ENCODE measurements at regions not wholly inside any gene's neighbourhood (a gene's known extent, or its start where the extent isn't known, plus 50 kb on each side); places are given as distances from the start of the nearest gene placed in this dataset.

- no peak for ATAC-seq
- DNase-seq = no peak
- intact Hi-C loops (cut with DNase I, micrococcal nuclease) = no loop called here
Observed at GRCh38 chr4:123830930-123831329, 434.3 kb downstream of the SPRY1 start.

- ATAC-seq (no peak), DNase-seq (no peak)
- intact Hi-C loops (cut with DNase I, micrococcal nuclease) = no loop called here
Observed at GRCh38 chr4:123832173-123833026, 435.8 kb downstream of the SPRY1 start.

- ATAC-seq = no peak
- intact Hi-C loops (cut with DNase I, micrococcal nuclease) = no loop called here
- DNase-seq = no peak
Observed at GRCh38 chr4:123833171-123833643, 436.6 kb downstream of the SPRY1 start.

- intact Hi-C loops (cut with DNase I, micrococcal nuclease) = no loop called here
- ATAC-seq (no peak), DNase-seq (no peak)
Observed at GRCh38 chr4:123835831-123836590, 439.4 kb downstream of the SPRY1 start.

- DNase-seq (no peak), ATAC-seq (no peak)
- intact Hi-C loops (cut with DNase I, micrococcal nuclease) = no loop called here
Observed at GRCh38 chr4:123836851-123837595, 440.4 kb downstream of the SPRY1 start.

GRCh38 chr4:123838474-123838873 is 441.9 kb downstream of the SPRY1 start:
- ATAC-seq (no peak), DNase-seq (no peak)
- intact Hi-C loops (cut with DNase I, micrococcal nuclease) = no loop called here

GRCh38 chr4:123840197-123840596 is 443.6 kb downstream of the SPRY1 start:
- intact Hi-C loops (cut with DNase I, micrococcal nuclease) = no loop called here
- ATAC-seq = no peak

GRCh38 chr4:123841447-123842121 is 445.0 kb downstream of the SPRY1 start:
- intact Hi-C loops (cut with DNase I, micrococcal nuclease) = no loop called here
- no peak for DNase-seq
- ATAC-seq = no peak

More at GRCh38 chr4:123840197-123840596, 443.6 kb downstream of the SPRY1 start:
- no peak for DNase-seq

- no peak for DNase-seq
- intact Hi-C loops (cut with DNase I, micrococcal nuclease) = no loop called here
- no peak for ATAC-seq
Observed at GRCh38 chr4:123843137-123843536, 446.5 kb downstream of the SPRY1 start.

GRCh38 chr4:123844374-123844773 is 447.8 kb downstream of the SPRY1 start:
- DNase-seq = no peak
- no peak for ATAC-seq
- intact Hi-C loops (cut with DNase I, micrococcal nuclease) = no loop called here

- ATAC-seq (no peak), DNase-seq (no peak)
- intact Hi-C loops (cut with DNase I, micrococcal nuclease) = no loop called here
Observed at GRCh38 chr4:123846092-123846491, 449.5 kb downstream of the SPRY1 start.

GRCh38 chr4:123846561-123846960 is 450.0 kb downstream of the SPRY1 start:
- ATAC-seq (no peak), DNase-seq (no peak)
- intact Hi-C loops (cut with DNase I, micrococcal nuclease) = no loop called here

- ATAC-seq (no peak), DNase-seq (no peak)
- intact Hi-C loops (cut with DNase I, micrococcal nuclease) = no loop called here
Observed at GRCh38 chr4:123848606-123849005, 452.0 kb downstream of the SPRY1 start.

- ATAC-seq = no peak
- DNase-seq = no peak
- intact Hi-C loops (cut with DNase I, micrococcal nuclease) = no loop called here
Observed at GRCh38 chr4:123849495-123849894, 452.9 kb downstream of the SPRY1 start.

GRCh38 chr4:123851521-123851920 is 454.9 kb downstream of the SPRY1 start:
- intact Hi-C loops (cut with DNase I, micrococcal nuclease) = no loop called here
- DNase-seq = no peak
- ATAC-seq = no peak

GRCh38 chr4:123853651-123854050 is 457.1 kb downstream of the SPRY1 start:
- DNase-seq = no peak
- intact Hi-C loops (cut with DNase I, micrococcal nuclease) = no loop called here
- ATAC-seq = no peak

GRCh38 chr4:123856689-123857545 is 460.3 kb downstream of the SPRY1 start:
- peak; percentile 99 for ATAC-seq
- peak; percentile 33 to 46 for DNase-seq
- intact Hi-C loops (cut with DNase I, micrococcal nuclease) = no loop called here

GRCh38 chr4:123858465-123858864 is 461.9 kb downstream of the SPRY1 start:
- intact Hi-C loops (cut with DNase I, micrococcal nuclease) = no loop called here
- ATAC-seq (no peak), DNase-seq (no peak)

Data from left colon (tissue), 2 donors.